Parathyroid adenoma (tissue), 2 donors: ENCODE measurements at regions not wholly inside any gene's neighbourhood (a gene's known extent, or its start where the extent isn't known, plus 50 kb on each side); places are given as distances from the start of the nearest gene placed in this dataset.

ENCODE experiments used
- H2AFZ ChIP-seq: fragments of 300-600 bp; sonication (generic); one replicate; pipeline ENCODE4 v1.7.0; 2017; ENCODE audit warnings: antibody characterized with exemption, mild to moderate bottlenecking
- H3K27ac ChIP-seq: fragments of 300-600 bp; sonication (generic); one replicate; pipeline ENCODE4 v1.7.0; 2017
- H3K27me3 ChIP-seq: fragments of 300-600 bp; sonication (generic); one replicate; pipeline ENCODE4 v1.7.0; 2017; ENCODE audit warnings: low read length; ENCODE audit not compliant: control insufficient read depth, insufficient read depth
- H3K36me3 ChIP-seq: fragments of 300-600 bp; sonication (generic); one replicate; pipeline ENCODE4 v1.7.0; 2017; ENCODE audit warnings: low read length; ENCODE audit not compliant: control insufficient read depth, insufficient read depth
- H3K4me1 ChIP-seq: fragments of 300-600 bp; sonication (generic); one replicate; pipeline ENCODE4 v1.7.0; 2017; ENCODE audit warnings: control low read depth
- H3K4me2 ChIP-seq: fragments of 300-600 bp; sonication (generic); one replicate; pipeline ENCODE4 v1.7.0; 2017; ENCODE audit warnings: low read length
- H3K4me3 ChIP-seq: fragments of 300-600 bp; sonication (generic); one replicate; pipeline ENCODE4 v1.7.0; 2017; ENCODE audit warnings: low read depth, low read length
- H3K79me2 ChIP-seq: fragments of 300-600 bp; sonication (generic); one replicate; pipeline ENCODE4 v1.7.0; 2017; ENCODE audit warnings: control low read depth
- H3K9ac ChIP-seq: fragments of 300-600 bp; sonication (generic); one replicate; pipeline ENCODE4 v1.7.0; 2017; ENCODE audit warnings: mild to moderate bottlenecking
- H3K9me3 ChIP-seq: fragments of 300-600 bp; sonication (generic); one replicate; pipeline ENCODE4 v1.7.0; 2017; ENCODE audit warnings: low read length; ENCODE audit not compliant: control insufficient read depth
- CTCF ChIP-seq: fragments of 300-600 bp; sonication (generic); IDR thresholded peaks from one replicate; pipeline ENCODE4 v1.7.0; 2017; ENCODE audit warnings: antibody characterized with exemption, mild to moderate bottlenecking
- donor health status: primary hyperparathyroidism.

GRCh38 chr17:70265471-70265870 lies 96.1 kb downstream of the KCNJ2 start:
- Histone ChIP-seq H3K27ac (peak overlapping the region; percentile 58), H3K27me3 (no peaks in the 10 kb centered on the region), H2AFZ (peak overlapping the region; percentile 48), H3K36me3 (no peaks in the 10 kb centered on the region), H3K4me2 (no peak overlapping the region), H3K9ac (peak overlapping the region; percentile 1), H3K4me1 (peaks cover 29% of the 10 kb centered on the region), H3K79me2 (peaks cover 5% of the 10 kb centered on the region), H3K4me3 (no peak overlapping the region), H3K9me3 (no peaks in the 10 kb centered on the region)
- TF ChIP-seq CTCF: no peak

- no peak for TF ChIP-seq CTCF
- H3K9ac ChIP-seq: no peak overlapping the region
- no peaks in the 10 kb centered on the region for H3K9me3 ChIP-seq
- peaks cover 3% of the 10 kb centered on the region for H3K79me2 ChIP-seq
- no peak overlapping the region for H3K4me3 ChIP-seq
- no peaks in the 10 kb centered on the region for H3K36me3 ChIP-seq
- no peaks in the 10 kb centered on the region for H3K27me3 ChIP-seq
- peaks cover 22% of the 10 kb centered on the region for H3K4me1 ChIP-seq
- no peak overlapping the region for H3K27ac ChIP-seq
- H3K4me2 ChIP-seq: no peak overlapping the region
- H2AFZ ChIP-seq: no peak overlapping the region
Observed at GRCh38 chr17:70266394-70266793, 97.1 kb downstream of the KCNJ2 start.

- H3K4me1 ChIP-seq: peaks cover 22% of the 10 kb centered on the region
- H3K9me3 ChIP-seq: no peaks in the 10 kb centered on the region
- no peaks in the 10 kb centered on the region for H3K27me3 ChIP-seq
- no peak overlapping the region for H3K27ac ChIP-seq
- no peak for TF ChIP-seq CTCF
- H2AFZ ChIP-seq: no peak overlapping the region
- H3K9ac ChIP-seq: no peak overlapping the region
- H3K36me3 ChIP-seq: no peaks in the 10 kb centered on the region
- H3K4me3 ChIP-seq: no peak overlapping the region
- no peak overlapping the region for H3K4me2 ChIP-seq
- H3K79me2 ChIP-seq: peaks cover 3% of the 10 kb centered on the region
Observed at GRCh38 chr17:70268383-70268782, 99.1 kb downstream of the KCNJ2 start.

GRCh38 chr17:70270554-70270953 lies 101.2 kb downstream of the KCNJ2 start:
- peak overlapping the region; percentile 51 for H2AFZ ChIP-seq
- H3K79me2 ChIP-seq: no peaks in the 10 kb centered on the region
- no peaks in the 10 kb centered on the region for H3K36me3 ChIP-seq
- no peak overlapping the region for H3K4me3 ChIP-seq
- peaks cover 8% of the 10 kb centered on the region for H3K4me1 ChIP-seq
- H3K4me2 ChIP-seq: no peak overlapping the region
- H3K9ac ChIP-seq: no peak overlapping the region
- H3K27ac ChIP-seq: no peak overlapping the region
- H3K27me3 ChIP-seq: no peaks in the 10 kb centered on the region
- no peaks in the 10 kb centered on the region for H3K9me3 ChIP-seq
- TF ChIP-seq CTCF: no peak

GRCh38 chr17:70271200-70271599 lies 101.9 kb downstream of the KCNJ2 start:
- H3K4me2 ChIP-seq: no peak overlapping the region
- no peaks in the 10 kb centered on the region for H3K27me3 ChIP-seq
- no peaks in the 10 kb centered on the region for H3K79me2 ChIP-seq
- H3K9me3 ChIP-seq: no peaks in the 10 kb centered on the region
- TF ChIP-seq CTCF: no peak
- H3K36me3 ChIP-seq: no peaks in the 10 kb centered on the region
- no peak overlapping the region for H3K9ac ChIP-seq
- peak overlapping the region; percentile 40 for H2AFZ ChIP-seq
- H3K4me1 ChIP-seq: peaks cover 2% of the 10 kb centered on the region
- no peak overlapping the region for H3K4me3 ChIP-seq
- H3K27ac ChIP-seq: no peak overlapping the region
